ENCODE measurements at regions not wholly inside any gene's neighbourhood (a gene's known extent, or its start where the extent isn't known, plus 50 kb on each side); places are given as distances from the start of the nearest gene placed in this dataset.

DNA sequence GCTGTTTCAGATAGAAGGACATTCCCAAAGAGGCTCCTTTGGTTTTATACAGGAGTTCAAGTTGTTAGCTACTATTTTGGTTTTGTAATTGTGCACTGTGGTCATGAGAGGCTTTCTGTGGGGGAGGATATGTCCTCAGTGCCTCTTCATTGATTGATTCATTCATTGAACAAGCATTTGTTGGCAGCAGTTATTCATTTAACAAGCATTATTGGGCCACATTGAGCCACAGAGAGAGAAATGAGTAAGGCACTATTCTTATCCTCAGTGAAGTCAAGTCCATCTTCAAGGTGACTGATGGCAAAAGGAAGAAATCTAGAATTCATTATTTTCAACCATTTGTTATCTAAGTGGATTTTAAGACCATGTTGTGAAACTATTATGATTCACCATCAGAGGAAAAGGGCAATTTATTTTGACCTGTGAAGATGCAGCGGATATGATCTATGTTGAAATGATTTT, 697.2 kb upstream of the CITED2 start:
- DNase-seq (ENCODE audit: low read depth), result no peak
- H3K4me3 ChIP-seq (ENCODE audit: low read depth, low read length), result no peak overlapping the region
- TF ChIP-seq CTCF (IDR thresholded peaks at IDR 0.05; ENCODE audit: control insufficient read depth, extremely low read depth, insufficient read depth), result no peak

DNA sequence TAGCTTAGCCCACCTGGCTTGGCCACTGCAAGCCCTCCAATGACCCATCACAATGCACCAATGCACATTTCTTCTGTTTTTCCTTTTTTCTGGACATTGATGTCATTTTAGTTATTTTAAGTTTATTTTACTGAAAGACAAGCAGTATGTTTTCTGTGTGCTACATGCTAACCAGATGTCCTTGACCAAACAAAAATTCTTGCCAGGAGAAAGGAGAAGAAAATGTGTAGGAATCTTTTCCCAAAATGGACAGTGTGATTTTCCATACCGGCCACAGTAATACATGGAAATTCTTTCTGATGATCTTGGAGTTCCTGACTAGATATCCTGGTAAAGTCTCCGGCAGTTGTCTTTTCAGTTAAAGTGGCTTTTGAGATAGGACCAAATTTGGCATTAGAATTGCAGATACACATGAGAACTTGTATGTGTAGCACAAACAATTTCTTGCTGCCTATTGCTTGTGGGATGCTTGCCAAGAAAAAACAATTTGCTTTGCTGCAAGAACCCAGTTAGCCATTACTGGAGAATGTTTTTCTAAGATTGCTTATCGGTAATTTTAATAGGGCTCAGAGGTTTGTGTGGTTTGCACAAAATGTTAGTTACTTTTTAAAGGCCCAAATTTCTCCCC, 696.5 kb upstream of the CITED2 start:
- no peak overlapping the region for H3K4me3 ChIP-seq (ENCODE audit: low read depth, low read length)
- peak; percentile 93 for DNase-seq (ENCODE audit: low read depth)
- no peak for TF ChIP-seq CTCF (IDR thresholded peaks at IDR 0.05; ENCODE audit: control insufficient read depth, extremely low read depth, insufficient read depth)

DNA sequence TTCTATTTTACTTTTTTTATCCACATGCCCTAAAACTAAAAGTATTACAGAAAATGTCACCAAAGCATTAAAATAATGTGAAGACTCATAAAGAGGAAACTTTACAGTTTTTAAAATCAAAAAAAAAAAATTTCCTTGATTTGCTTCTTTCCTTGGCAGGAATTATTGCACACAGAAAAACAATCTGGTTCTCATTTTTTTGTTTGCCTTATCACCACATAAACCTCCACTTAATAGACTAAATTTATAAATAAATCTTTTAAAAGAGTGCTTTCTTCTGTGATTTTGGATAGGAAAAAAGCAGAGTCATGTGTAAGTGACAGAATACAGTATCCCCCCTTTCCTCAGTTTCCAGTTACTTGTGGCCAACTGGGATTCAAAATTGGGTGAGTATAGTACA, 695.1 kb upstream of the CITED2 start:
- H3K4me3 ChIP-seq (ENCODE audit: low read depth, low read length), result no peak overlapping the region
- no peak for TF ChIP-seq CTCF (IDR thresholded peaks at IDR 0.05; ENCODE audit: control insufficient read depth, extremely low read depth, insufficient read depth)
- DNase-seq (ENCODE audit: low read depth), result no peak

DNA sequence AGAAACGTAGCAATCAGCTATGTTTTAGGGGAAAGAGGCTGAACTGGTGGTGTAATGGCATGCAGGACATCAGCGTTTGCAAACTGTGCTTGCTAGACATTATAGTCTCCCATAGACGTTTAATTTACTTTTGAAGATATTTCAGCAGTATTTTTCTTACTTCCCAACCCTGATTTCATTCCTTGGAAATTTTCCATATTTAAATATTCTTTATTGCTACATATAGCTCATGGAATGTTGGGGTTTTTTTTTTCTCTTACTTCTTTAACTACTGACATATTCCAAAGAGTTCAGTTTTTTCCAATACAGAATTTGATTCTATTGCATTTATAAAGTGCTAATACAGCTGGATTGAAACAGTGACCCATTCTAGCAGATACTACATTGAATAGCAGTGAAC, 694.4 kb upstream of the CITED2 start:
- H3K4me3 ChIP-seq (ENCODE audit: low read depth, low read length), result no peak overlapping the region
- no peak for TF ChIP-seq CTCF (IDR thresholded peaks at IDR 0.05; ENCODE audit: control insufficient read depth, extremely low read depth, insufficient read depth)
- DNase-seq (ENCODE audit: low read depth), result no peak

DNA sequence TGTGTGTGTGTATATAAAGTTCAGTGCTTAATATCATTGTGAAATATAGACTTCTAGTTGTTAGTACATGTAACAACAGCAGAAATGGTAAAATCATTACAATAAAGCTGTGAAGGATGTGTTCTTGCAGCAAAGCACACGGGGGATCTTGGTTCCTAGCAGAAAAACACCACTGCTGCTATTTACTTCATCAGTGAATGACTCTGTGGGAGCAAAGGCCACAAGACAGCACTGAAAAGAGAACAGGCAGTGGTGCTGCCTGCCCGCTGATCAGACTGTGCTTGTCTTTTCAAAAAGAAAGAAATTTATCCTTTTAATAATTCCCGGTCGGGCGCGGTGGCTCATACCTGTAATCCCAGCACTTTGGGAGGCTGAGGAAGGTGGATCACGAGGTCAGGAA, 689.9 kb upstream of the CITED2 start:
- no peak for TF ChIP-seq CTCF (IDR thresholded peaks at IDR 0.05; ENCODE audit: control insufficient read depth, extremely low read depth, insufficient read depth)
- no peak overlapping the region for H3K4me3 ChIP-seq (ENCODE audit: low read depth, low read length)
- DNase-seq (ENCODE audit: low read depth), result no peak

DNA sequence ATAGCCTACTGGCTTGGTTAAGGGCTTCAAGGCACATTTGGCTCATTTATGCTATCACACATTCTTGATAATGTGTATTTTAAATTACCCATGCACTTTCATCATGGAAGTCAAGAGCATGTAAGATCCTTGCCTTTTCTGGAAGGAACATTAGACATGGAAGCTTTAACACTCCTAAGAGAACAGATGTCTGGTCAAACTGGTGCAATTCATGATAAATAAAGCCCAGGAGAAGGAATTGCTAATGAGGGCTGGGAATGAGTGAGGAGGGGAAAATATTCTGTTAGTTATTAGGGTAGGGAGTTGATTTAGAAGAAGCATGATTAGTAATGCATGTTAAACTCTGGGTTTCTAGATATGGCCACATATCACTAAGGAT, 688.6 kb upstream of the CITED2 start:
- DNase-seq (ENCODE audit: low read depth), result no peak
- no peak for TF ChIP-seq CTCF (IDR thresholded peaks at IDR 0.05; ENCODE audit: control insufficient read depth, extremely low read depth, insufficient read depth)
- no peak overlapping the region for H3K4me3 ChIP-seq (ENCODE audit: low read depth, low read length)
